HCT116 (cell line): ENCODE measurements at regions not wholly inside any gene's neighbourhood (a gene's known extent, or its start where the extent isn't known, plus 50 kb on each side); places are given as distances from the start of the nearest gene placed in this dataset.

Experiments
- ATAC-seq: fragments of 200-7000 bp; cut with Tn5 transposase; 2 replicates; pipeline ENCODE4 v1.9.1; 2020; ENCODE audit warnings: mild to moderate bottlenecking, moderate library complexity
- BruUV-seq: library from RNA; stranded (reverse); fragments of 400-500 nt; replicated peaks from 2 replicates; lab custom pipeline; 2021; lab: Mats Ljungman, UMichigan
- CTCF ChIA-PET: fragments of 300-600 bp; sonication (Branson Sonifier 250); formaldehyde crosslinking; loops from one replicate; lab custom pipeline; 2021; ENCODE audit warnings: antibody characterized with exemption; lab: Charles Lee
- POLR2A ChIA-PET: fragments of 300-600, 350-600 bp; sonication (Branson Sonifier 250); formaldehyde crosslinking; loops from one replicate; lab custom pipeline; 2021; ENCODE audit warnings: antibody characterized with exemption; lab: Charles Lee
- RAD21 ChIA-PET, 2 experiments: fragments of 300-600 bp; sonication (Branson Sonifier 250); formaldehyde crosslinking; loops; one replicate each; lab custom pipeline; 2023; ENCODE audit warnings: low total read pairs in 2 of 2; ENCODE audit not compliant: uncharacterized antibody in 2 of 2, unreplicated experiment in 2 of 2, low non-redundant PET in 1 of 2; lab: Charles Lee
- DNase-seq: peaks from one replicate; pipeline ENCODE4 v3.0.0-alpha.2; 2010; ENCODE audit warnings: low read depth, low spot score
- H2AFZ ChIP-seq: fragments of 200-600 bp; shearing (Covaris generic), sonication (generic); 2 replicates; pipeline ENCODE4 v1.6.1; 2017; ENCODE audit warnings: low read depth, mixed run types, mixed read lengths, antibody characterized with exemption, low read length; ENCODE audit not compliant: poor library complexity, severe bottlenecking
- H3K27ac ChIP-seq: 2 replicates; pipeline ENCODE4 v1.5.1; 2012; ENCODE audit warnings: low read depth, low read length
- H3K27me3 ChIP-seq: fragments of 200-600 bp; sonication (generic); 2 replicates; pipeline ENCODE4 v1.6.1; 2016; ENCODE audit warnings: mixed run types, low read length, mixed read lengths; ENCODE audit not compliant: insufficient read depth
- H3K36me3 ChIP-seq, 2 experiments: fragments of 200-500 bp in 1 of 2; fragments of 200-600 bp in 1 of 2; sonication (Bioruptor generic) in 1 of 2; sonication (generic) in 1 of 2; 2 replicates each; pipeline versions ENCODE4 v1.5.1 to v1.6.1; 2014 to 2016; ENCODE audit warnings: low read length in 2 of 2, inconsistent platforms in 1 of 2, mixed read lengths in 1 of 2, mixed run types in 1 of 2; ENCODE audit not compliant: insufficient read depth in 2 of 2, control insufficient read depth in 1 of 2
- H3K4me1 ChIP-seq, 2 experiments: fragments of 200-600 bp in 1 of 2; sonication (generic) in 1 of 2; 2 replicates each; pipeline versions ENCODE4 v1.5.1 to v1.6.1; 2012 to 2017; ENCODE audit warnings: low read length in 2 of 2, inconsistent platforms in 1 of 2, mild to moderate bottlenecking in 1 of 2, mixed read lengths in 1 of 2, mixed run types in 1 of 2, moderate library complexity in 1 of 2; ENCODE audit not compliant: insufficient read depth in 2 of 2, control insufficient read depth in 1 of 2
- H3K4me2 ChIP-seq: fragments of 200-600 bp; sonication (generic); 2 replicates; pipeline ENCODE4 v1.6.1; 2017; ENCODE audit warnings: mixed run types, low read length, mixed read lengths
- H3K4me3 ChIP-seq, 2 experiments: fragments of 200-600 bp in 1 of 2; sonication (generic) in 1 of 2; replicated peaks in 1 of 2; 2 replicates each; pipeline ENCODE4 v1.5.1; 2011 to 2016; ENCODE audit warnings: low read length in 2 of 2, control low read depth in 1 of 2, low read depth in 1 of 2, mild to moderate bottlenecking in 1 of 2, mixed read lengths in 1 of 2, mixed run types in 1 of 2
- H3K79me2 ChIP-seq: fragments of 200-600 bp; sonication (generic); 2 replicates; pipeline ENCODE4 v1.6.1; 2017; ENCODE audit warnings: mild to moderate bottlenecking, mixed run types, low read length, moderate library complexity, mixed read lengths; ENCODE audit not compliant: insufficient read depth
- H3K9ac ChIP-seq: fragments of 200-600 bp; sonication (generic); 2 replicates; pipeline ENCODE4 v1.6.1; 2016; ENCODE audit warnings: low read length, mixed read lengths
- H3K9me2 ChIP-seq: fragments of 200-600 bp; sonication (generic), shearing (Covaris generic); 2 replicates; pipeline ENCODE4 v1.6.1; 2017; ENCODE audit warnings: mixed run types, mild to moderate bottlenecking, moderate library complexity; ENCODE audit not compliant: insufficient read depth
- H3K9me3 ChIP-seq, 2 experiments: fragments of 200-500 bp in 1 of 2; fragments of 200-600 bp in 1 of 2; sonication (Bioruptor generic) in 1 of 2; sonication (generic) in 1 of 2; 2 replicates each; pipeline ENCODE4 v1.6.1; 2014 to 2017; ENCODE audit warnings: low read length in 2 of 2, mixed read lengths in 2 of 2, inconsistent platforms in 1 of 2, low read depth in 1 of 2, mild to moderate bottlenecking in 1 of 2, mixed run types in 1 of 2, moderate library complexity in 1 of 2; ENCODE audit not compliant: control insufficient read depth in 1 of 2, insufficient read depth in 1 of 2
- H4K20me1 ChIP-seq: fragments of 200-600 bp; sonication (generic), shearing (Covaris generic); 2 replicates; pipeline ENCODE4 v1.6.1; 2017; ENCODE audit warnings: mixed run types, mild to moderate bottlenecking, moderate library complexity; ENCODE audit not compliant: insufficient read depth
- CEBPB ChIP-seq: IDR thresholded peaks from 2 replicates; pipeline ENCODE4 v1.6.1; 2012; ENCODE audit warnings: low read depth
- CTCF ChIP-seq, 3 experiments: fragments of 200-600 bp in 1 of 3; sonication (generic) in 1 of 3; IDR thresholded peaks in 2 of 3; conservative IDR thresholded peaks in 1 of 3; 2 replicates each; pipeline ENCODE4 v1.5.1; 2012 to 2017; ENCODE audit warnings: low read depth in 2 of 3, low read length in 2 of 3, antibody characterized with exemption in 1 of 3, borderline replicate concordance in 1 of 3, control low read depth in 1 of 3, mild to moderate bottlenecking in 1 of 3, mixed read lengths in 1 of 3, mixed run types in 1 of 3, moderate library complexity in 1 of 3; ENCODE audit not compliant: insufficient read depth in 1 of 3
- EGR1 ChIP-seq: IDR thresholded peaks from 2 replicates; pipeline ENCODE4 v1.6.1; 2012; ENCODE audit warnings: low read depth
- EZH2phosphoT487 ChIP-seq: fragments of 200-600 bp; IDR thresholded peaks from 2 replicates; pipeline ENCODE4 v1.6.1; 2018; ENCODE audit warnings: antibody characterized with exemption, borderline replicate concordance
- MAX ChIP-seq: IDR thresholded peaks from 2 replicates; pipeline ENCODE4 v1.6.1; 2012
- POLR2A ChIP-seq: IDR thresholded peaks from 2 replicates; pipeline ENCODE4 v1.7.0; 2011; ENCODE audit warnings: borderline replicate concordance; ENCODE audit not compliant: insufficient read depth, insufficient read length; ENCODE audit errors: extremely low read depth
- POLR2AphosphoS5 ChIP-seq: IDR thresholded peaks from 2 replicates; pipeline ENCODE4 v1.6.1; 2011; ENCODE audit warnings: mild to moderate bottlenecking, low read depth, low read length, moderate library complexity
- RAD21 ChIP-seq: IDR thresholded peaks from 2 replicates; pipeline ENCODE4 v1.6.1; 2012; ENCODE audit warnings: low read depth, mild to moderate bottlenecking
- ZNF274 ChIP-seq: fragments of 200-500 bp; sonication (Bioruptor generic); IDR thresholded peaks from 2 replicates; pipeline ENCODE4 v1.6.1; 2014; ENCODE audit warnings: mild to moderate bottlenecking, low read depth, low read length, inconsistent platforms
- intact Hi-C: fragments of 100-400 bp; cut with micrococcal nuclease; formaldehyde crosslinking; loops from 2 replicates; pipeline ENCODE4 v1.10.0; 2022

- no peak for TF ChIP-seq ZNF274
- TF ChIP-seq POLR2A, result no peak
- TF ChIP-seq CTCF (IDR thresholded peaks at IDR 0.05 in 2 of 3, conservative IDR thresholded peaks at IDR 0.05 in 1 of 3; ENCODE audit: borderline replicate concordance in 1 of 3, insufficient read depth in 1 of 3, low read depth in 2 of 3, low read length in 2 of 3), result no peak
- no peak for TF ChIP-seq POLR2AphosphoS5
- no peak for TF ChIP-seq CEBPB
- TF ChIP-seq EZH2phosphoT487, result no peak
Measured at GRCh38 chr2:215607766-215608165, 171.9 kb upstream of the FN1 start (continued).

GRCh38 chr2:215606219-215606618 lies 170.4 kb upstream of the FN1 start:
- TF ChIP-seq CTCF (IDR thresholded peaks at IDR 0.05 in 2 of 3, conservative IDR thresholded peaks at IDR 0.05 in 1 of 3; ENCODE audit: borderline replicate concordance in 1 of 3, insufficient read depth in 1 of 3, low read depth in 2 of 3, low read length in 2 of 3) (no peak), EGR1 (no peak), RAD21 (no peak), MAX (no peak)
- BruUV-seq, result no TSS peak
- no peak overlapping the region for H3K4me2 ChIP-seq
- ChIA-PET RAD21 (no interaction called here), CTCF (no interaction called here), POLR2A (no interaction called here)
- DNase-seq, result no peak
- no peaks in the 10 kb centered on the region for H3K36me3 ChIP-seq
- H3K79me2 ChIP-seq, result no peaks in the 10 kb centered on the region
- H3K9me2 ChIP-seq, result no peaks in the 10 kb centered on the region
- H3K27ac ChIP-seq, result no peak overlapping the region
- H3K27me3 ChIP-seq, result no peaks in the 10 kb centered on the region
- no peak overlapping the region for H3K9ac ChIP-seq
- intact Hi-C loops, result loop anchor here (1.0 kb wide), 1 partner anchor 23 kb away; no protein-coding TSS in a partner anchor
- H4K20me1 ChIP-seq, result no peaks in the 10 kb centered on the region
- H2AFZ ChIP-seq, result no peak overlapping the region
- no peak for ATAC-seq
- no peak overlapping the region for H3K4me3 ChIP-seq
- no peaks in the 10 kb centered on the region for H3K4me1 ChIP-seq
- H3K9me3 ChIP-seq, result no peaks in the 10 kb centered on the region
